H1 (cell line): ENCODE measurements at regions not wholly inside any gene's neighbourhood (a gene's known extent, or its start where the extent isn't known, plus 50 kb on each side); places are given as distances from the start of the nearest gene placed in this dataset.

Experiments used
- CTCF ChIA-PET: fragments of 300-600 bp; sonication (Branson Sonifier 250); formaldehyde crosslinking; loops from one replicate; lab custom pipeline; 2021; ENCODE audit not compliant: partially characterized antibody; lab: Charles Lee
- POLR2A ChIA-PET: fragments of 300-600 bp; sonication (Branson Sonifier 250); formaldehyde crosslinking; loops from one replicate; lab custom pipeline; 2021; ENCODE audit warnings: inconsistent platforms; ENCODE audit not compliant: partially characterized antibody; lab: Charles Lee
- DNase-seq, 2 experiments: peaks; one replicate each; pipeline versions ENCODE4 v3.0.0 to v3.0.0-alpha.2; 2010 to 2022; ENCODE audit warnings: low spot score in 2 of 2, low read depth in 1 of 2, mixed read lengths in 1 of 2
- FAIRE-seq: peaks from 2 replicates; lab custom pipeline; 2011; peaks lifted over from hg19 to GRCh38; lab: Jason Lieb, UNC
- H2AFZ ChIP-seq: 2 replicates; pipeline ENCODE4 v1.8.1; 2012; ENCODE audit warnings: low read length, inconsistent platforms
- H2AK5ac ChIP-seq: 2 replicates; pipeline ENCODE4 v1.6.1; 2013; ENCODE audit warnings: low read depth, low read length
- H2BK120ac ChIP-seq: replicated peaks from 2 replicates; pipeline ENCODE3; 2013; ENCODE audit warnings: low read depth, low read length, inconsistent platforms
- H2BK12ac ChIP-seq: 2 replicates; pipeline ENCODE4 v1.6.1; 2013; ENCODE audit warnings: low read depth, low read length
- H2BK15ac ChIP-seq: 2 replicates; pipeline ENCODE4 v1.6.1; 2013; ENCODE audit warnings: low read length
- H2BK20ac ChIP-seq: 2 replicates; pipeline ENCODE4 v1.6.1; 2013; ENCODE audit warnings: low read length
- H2BK5ac ChIP-seq: 2 replicates; pipeline ENCODE4 v1.6.1; 2013; ENCODE audit warnings: low read depth, low read length
- H3K14ac ChIP-seq: 2 replicates; pipeline ENCODE4 v1.6.1; 2013; ENCODE audit warnings: inconsistent platforms; ENCODE audit not compliant: insufficient read length
- H3K18ac ChIP-seq: 2 replicates; pipeline ENCODE4 v1.6.1; 2013; ENCODE audit warnings: low read length; ENCODE audit errors: extremely low read depth
- H3K23ac ChIP-seq: 2 replicates; pipeline ENCODE4 v1.6.1; 2013; ENCODE audit warnings: inconsistent platforms; ENCODE audit not compliant: insufficient read length
- H3K23me2 ChIP-seq: 2 replicates; pipeline ENCODE4 v1.6.1; 2013; ENCODE audit warnings: low read depth, low read length
- H3K27ac ChIP-seq: 2 replicates; pipeline ENCODE4 v1.6.1; 2011; ENCODE audit warnings: low read depth, low read length, inconsistent platforms
- H3K27me3 ChIP-seq, 4 experiments: replicated peaks in 1 of 4; 1 replicate in 1 of 4; 2 replicates in 3 of 4; pipeline versions ENCODE4 v1.6.1 to v1.8.1; 2011 to 2013; ENCODE audit warnings: low read length in 3 of 4, mild to moderate bottlenecking in 3 of 4, inconsistent platforms in 2 of 4, mixed read lengths in 2 of 4, moderate library complexity in 1 of 4; ENCODE audit not compliant: control insufficient read depth in 3 of 4, insufficient read depth in 3 of 4; ENCODE audit errors: extremely low read depth in 1 of 4
- H3K36me3 ChIP-seq, 4 experiments: 2 replicates each; pipeline versions ENCODE4 v1.6.1 to v1.8.1; 2011 to 2013; ENCODE audit warnings: mild to moderate bottlenecking in 4 of 4, low read length in 3 of 4, moderate library complexity in 2 of 4, control low read depth in 1 of 4, inconsistent platforms in 1 of 4; ENCODE audit not compliant: insufficient read depth in 4 of 4, control insufficient read depth in 2 of 4
- H3K4ac ChIP-seq: replicated peaks from 2 replicates; pipeline ENCODE3; 2013; ENCODE audit warnings: low read length, low read depth, mixed read lengths, inconsistent platforms; ENCODE audit not compliant: insufficient read length
- H3K4me1 ChIP-seq, 4 experiments: replicated peaks in 1 of 4; 1 replicate in 1 of 4; 2 replicates in 3 of 4; pipeline versions ENCODE4 v1.6.1 to v1.8.1; 2011 to 2013; ENCODE audit warnings: low read length in 3 of 4, inconsistent platforms in 2 of 4, mixed read lengths in 1 of 4; ENCODE audit not compliant: insufficient read depth in 4 of 4, control insufficient read depth in 3 of 4
- H3K4me2 ChIP-seq, 2 experiments: 2 replicates each; pipeline versions ENCODE4 v1.6.1 to v1.8.1; 2011 to 2013; ENCODE audit warnings: low read depth in 2 of 2, low read length in 2 of 2, control low read depth in 1 of 2, inconsistent platforms in 1 of 2, mild to moderate bottlenecking in 1 of 2; ENCODE audit not compliant: insufficient read depth in 1 of 2
- H3K4me3 ChIP-seq, 4 experiments: fragments of 200-600, 300-600 bp in 1 of 4; sonication (generic), shearing (Covaris generic), sonication (Bioruptor Twin) in 1 of 4; 2 replicates each; pipeline versions ENCODE4 v1.5.1 to v1.8.1; 2011 to 2016; ENCODE audit warnings: low read length in 4 of 4, low read depth in 3 of 4, control low read depth in 2 of 4, inconsistent platforms in 2 of 4, mild to moderate bottlenecking in 2 of 4, mixed read lengths in 1 of 4, moderate library complexity in 1 of 4; ENCODE audit not compliant: insufficient read depth in 2 of 4; ENCODE audit errors: extremely low read depth in 1 of 4
- H3K56ac ChIP-seq: replicated peaks from 2 replicates; pipeline ENCODE3; 2013; ENCODE audit warnings: low read depth, mild to moderate bottlenecking, mixed read lengths, low read length, inconsistent platforms; ENCODE audit not compliant: insufficient read length
- H3K79me1 ChIP-seq: 2 replicates; pipeline ENCODE4 v1.6.1; 2013; ENCODE audit warnings: low read depth, low read length, control low read depth
- H3K79me2 ChIP-seq, 2 experiments: 2 replicates each; pipeline versions ENCODE4 v1.6.1 to v1.8.1; 2012 to 2013; ENCODE audit warnings: low read length in 2 of 2, mild to moderate bottlenecking in 2 of 2, inconsistent platforms in 1 of 2; ENCODE audit not compliant: insufficient read depth in 2 of 2, control insufficient read depth in 1 of 2
- H3K9ac ChIP-seq, 4 experiments: replicated peaks in 1 of 4; 1 replicate in 1 of 4; 2 replicates in 3 of 4; pipeline versions ENCODE4 v1.6.1 to v1.8.1; 2011 to 2013; ENCODE audit warnings: low read depth in 3 of 4, low read length in 3 of 4, control low read depth in 2 of 4, mild to moderate bottlenecking in 2 of 4, moderate library complexity in 2 of 4, inconsistent platforms in 1 of 4; ENCODE audit errors: extremely low read depth in 1 of 4
- H3K9me3 ChIP-seq, 2 experiments: 2 replicates each; pipeline versions ENCODE4 v1.6.1 to v1.8.1; 2012 to 2013; ENCODE audit warnings: mild to moderate bottlenecking in 2 of 2, moderate library complexity in 2 of 2, control low read depth in 1 of 2, inconsistent platforms in 1 of 2, low read depth in 1 of 2, low read length in 1 of 2, mixed read lengths in 1 of 2; ENCODE audit not compliant: insufficient read depth in 2 of 2
- H4K20me1 ChIP-seq, 2 experiments: replicated peaks in 1 of 2; 2 replicates each; pipeline versions ENCODE3 to v1.8.1; 2011 to 2013; ENCODE audit warnings: inconsistent platforms in 2 of 2, low read length in 2 of 2, mild to moderate bottlenecking in 1 of 2; ENCODE audit not compliant: insufficient read depth in 2 of 2, control insufficient read depth in 1 of 2
- H4K5ac ChIP-seq: 2 replicates; pipeline ENCODE4 v1.6.1; 2013; ENCODE audit warnings: low read length, low read depth, mixed read lengths, inconsistent platforms; ENCODE audit not compliant: insufficient read length
- H4K8ac ChIP-seq: 2 replicates; pipeline ENCODE4 v1.8.0; 2013; ENCODE audit warnings: mild to moderate bottlenecking, moderate library complexity, low read length, inconsistent platforms; ENCODE audit not compliant: insufficient read depth; ENCODE audit errors: extremely low read depth
- H4K91ac ChIP-seq: replicated peaks from 2 replicates; pipeline ENCODE3; 2013; ENCODE audit warnings: low read length, mixed read lengths, inconsistent platforms; ENCODE audit not compliant: insufficient read length
- ASH2L ChIP-seq: fragments of 200-600, 300-600 bp; sonication (generic); IDR thresholded peaks from one replicate; pipeline ENCODE4 v1.7.1; 2017; ENCODE audit warnings: low read length
- BACH1 ChIP-seq: IDR thresholded peaks from 2 replicates; pipeline ENCODE4 v1.6.1; 2012; ENCODE audit warnings: low read length, improper control_type of control experiment
- CHD2 ChIP-seq: IDR thresholded peaks from 2 replicates; pipeline ENCODE4 v1.6.1; 2012; ENCODE audit warnings: low read length, improper control_type of control experiment
- E2F6 ChIP-seq: IDR thresholded peaks from 2 replicates; pipeline ENCODE4 v1.6.1; 2012; ENCODE audit warnings: inconsistent platforms
- EZH2 ChIP-seq: fragments of 200-600 bp; sonication (generic); IDR thresholded peaks from 2 replicates; pipeline ENCODE4 v1.7.1; 2012; ENCODE audit warnings: low read depth, mild to moderate bottlenecking, moderate library complexity, low read length, inconsistent platforms; ENCODE audit not compliant: severe bottlenecking
- KDM5A ChIP-seq: fragments of 200-600 bp; IDR thresholded peaks from 2 replicates; pipeline ENCODE4 v1.7.1; 2012; ENCODE audit warnings: mild to moderate bottlenecking, low read length, inconsistent platforms, mixed read lengths
- NANOG ChIP-seq: IDR thresholded peaks from 2 replicates; pipeline ENCODE4 v1.6.1; 2011; ENCODE audit warnings: low read length, low read depth, mild to moderate bottlenecking, inconsistent platforms; ENCODE audit not compliant: insufficient read depth, poor library complexity, severe bottlenecking
- POLR2AphosphoS5 ChIP-seq: IDR thresholded peaks from 2 replicates; pipeline ENCODE4 v1.6.1; 2011; ENCODE audit warnings: low read depth, low read length
- RAD21 ChIP-seq, 2 experiments: IDR thresholded peaks in 1 of 2; conservative IDR thresholded peaks in 1 of 2; 2 replicates each; pipeline ENCODE4 v1.6.1; 2011; ENCODE audit warnings: low read depth in 2 of 2, low read length in 2 of 2, improper control_type of control experiment in 1 of 2, inconsistent platforms in 1 of 2, mild to moderate bottlenecking in 1 of 2, moderate library complexity in 1 of 2
- RFX5 ChIP-seq: IDR thresholded peaks from 2 replicates; pipeline ENCODE4 v1.6.1; 2011; ENCODE audit warnings: low read depth, low read length, improper control_type of control experiment, borderline replicate concordance
- RNF2 ChIP-seq: fragments of 200-900, 300-1000 bp; sonication (generic); IDR thresholded peaks from 2 replicates; pipeline ENCODE4 v1.7.1; 2016; ENCODE audit warnings: borderline replicate concordance, low read depth, mild to moderate bottlenecking, antibody characterized with exemption, low read length; ENCODE audit not compliant: poor library complexity, severe bottlenecking; ENCODE audit errors: missing control alignments
- RXRA ChIP-seq: IDR thresholded peaks from 2 replicates; pipeline ENCODE4 v1.6.1; 2011; ENCODE audit warnings: low read depth, mild to moderate bottlenecking, low read length, moderate library complexity; ENCODE audit not compliant: insufficient read depth
- SIX5 ChIP-seq: IDR thresholded peaks from 2 replicates; pipeline ENCODE4 v1.6.1; 2011; ENCODE audit warnings: mild to moderate bottlenecking, low read depth, low read length
- SP1 ChIP-seq: IDR thresholded peaks from 2 replicates; pipeline ENCODE4 v1.6.1; 2011; ENCODE audit warnings: low read depth, low read length
- SUZ12 ChIP-seq: fragments of 200-600 bp; sonication (generic); IDR thresholded peaks from 2 replicates; pipeline ENCODE4 v1.6.1; 2012; ENCODE audit warnings: mild to moderate bottlenecking, inconsistent platforms, low read length, moderate library complexity, mixed read lengths
- WGBS, 2 experiments: shearing (Covaris generic) in 1 of 2; methylation state at CpG; one replicate each; pipeline versions ENCODE4 v1.1.6 to v1.1.7; 2013 to 2015; ENCODE audit warnings: low lambda C conversion rate in 2 of 2, mixed read lengths in 2 of 2, inconsistent platforms in 1 of 2, low coverage in 1 of 2, missing lambda C conversion rate in 1 of 2; ENCODE audit not compliant: insufficient replicate concordance in 2 of 2, insufficient coverage in 1 of 2, insufficient read length in 1 of 2; ENCODE audit errors: extremely low coverage in 1 of 2, missing lambda C conversion rate in 1 of 2; 5-methylcytosine and 5-hydroxymethylcytosine counted together

GRCh38 chr7:110051372-110051771 lies 1039.6 kb upstream of the LRRN3 start:
- Histone ChIP-seq H2BK120ac (no peak overlapping the region), H3K4me1 (no peaks in the 10 kb centered on the region), H3K4ac (no peak overlapping the region), H3K18ac (no peak overlapping the region), H3K27me3 (no peaks in the 10 kb centered on the region), H3K79me2 (no peaks in the 10 kb centered on the region), H3K27ac (no peak overlapping the region), H3K4me2 (no peak overlapping the region), H3K79me1 (no peaks in the 10 kb centered on the region), H3K23ac (no peak overlapping the region), H3K23me2 (no peaks in the 10 kb centered on the region), H2BK5ac (no peak overlapping the region), H3K36me3 (no peaks in the 10 kb centered on the region), H4K91ac (no peak overlapping the region), H2BK12ac (no peak overlapping the region), H4K8ac (no peak overlapping the region), H4K20me1 (no peaks in the 10 kb centered on the region), H2BK20ac (no peak overlapping the region), H2AFZ (no peak overlapping the region), H3K9me3 (no peaks in the 10 kb centered on the region), H2AK5ac (no peak overlapping the region), H3K4me3 (no peak overlapping the region), H3K14ac (no peak overlapping the region), H3K9ac (no peak overlapping the region), H4K5ac (no peak overlapping the region), H3K56ac (no peak overlapping the region), H2BK15ac (no peak overlapping the region)
- POLR2A ChIA-PET = no interaction called here
- FAIRE-seq = no peak
- WGBS, 2 experiments = 79% methylated on average over 2 of the region's 2 CpGs; no CpG with 5 or more reads in 1 of the 2 experiments
- CTCF ChIA-PET = no interaction called here
- no peak for DNase-seq
- TF ChIP-seq E2F6 = no peak
- no peak for TF ChIP-seq SP1
- no peak for TF ChIP-seq CHD2
- no peak for TF ChIP-seq SUZ12
- no peak for TF ChIP-seq RAD21 (IDR thresholded peaks at IDR 0.05 in 1 of 2, conservative IDR thresholded peaks at IDR 0.05 in 1 of 2; ENCODE audit: low read depth in 2 of 2, low read length in 2 of 2)
- no peak for TF ChIP-seq RNF2
- TF ChIP-seq NANOG = no peak
- no peak for TF ChIP-seq KDM5A
- no peak for TF ChIP-seq SIX5
- no peak for TF ChIP-seq POLR2AphosphoS5
- TF ChIP-seq ASH2L = no peak
- no peak for TF ChIP-seq BACH1
- no peak for TF ChIP-seq RFX5
- TF ChIP-seq EZH2 = no peak
- TF ChIP-seq RXRA = no peak
